ENCODE measurements at regions not wholly inside any gene's neighbourhood (a gene's known extent, or its start where the extent isn't known, plus 50 kb on each side); places are given as distances from the start of the nearest gene placed in this dataset.

- no peak overlapping the region for H3K27ac ChIP-seq (replicated peaks in 1 of 4)
- WGBS: 66% methylated on average over 2 of the region's 2 CpGs
- no peaks in the 10 kb centered on the region for H3K27me3 ChIP-seq
- intact Hi-C loops (cut with DNase I): no loop called here
- no peaks in the 10 kb centered on the region for H3K9me3 ChIP-seq
- no peak for DNase-seq (ENCODE audit: extremely low spot score)
- peaks cover 0 to 12% (median 3%) of the 10 kb centered on the region in 4 donors for H3K4me1 ChIP-seq
- TF ChIP-seq EP300 (IDR thresholded peaks at IDR 0.05): no peak
- no peak for TF ChIP-seq POLR2A (IDR thresholded peaks at IDR 0.05; ENCODE audit: low read depth)
- no peak for TF ChIP-seq POLR2AphosphoS5 (IDR thresholded peaks at IDR 0.05)
- TF ChIP-seq, protein P1, sequence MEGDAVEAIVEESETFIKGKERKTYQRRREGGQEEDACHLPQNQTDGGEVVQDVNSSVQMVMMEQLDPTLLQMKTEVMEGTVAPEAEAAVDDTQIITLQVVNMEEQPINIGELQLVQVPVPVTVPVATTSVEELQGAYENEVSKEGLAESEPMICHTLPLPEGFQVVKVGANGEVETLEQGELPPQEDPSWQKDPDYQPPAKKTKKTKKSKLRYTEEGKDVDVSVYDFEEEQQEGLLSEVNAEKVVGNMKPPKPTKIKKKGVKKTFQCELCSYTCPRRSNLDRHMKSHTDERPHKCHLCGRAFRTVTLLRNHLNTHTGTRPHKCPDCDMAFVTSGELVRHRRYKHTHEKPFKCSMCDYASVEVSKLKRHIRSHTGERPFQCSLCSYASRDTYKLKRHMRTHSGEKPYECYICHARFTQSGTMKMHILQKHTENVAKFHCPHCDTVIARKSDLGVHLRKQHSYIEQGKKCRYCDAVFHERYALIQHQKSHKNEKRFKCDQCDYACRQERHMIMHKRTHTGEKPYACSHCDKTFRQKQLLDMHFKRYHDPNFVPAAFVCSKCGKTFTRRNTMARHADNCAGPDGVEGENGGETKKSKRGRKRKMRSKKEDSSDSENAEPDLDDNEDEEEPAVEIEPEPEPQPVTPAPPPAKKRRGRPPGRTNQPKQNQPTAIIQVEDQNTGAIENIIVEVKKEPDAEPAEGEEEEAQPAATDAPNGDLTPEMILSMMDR (IDR thresholded peaks at IDR 0.05): no peak
- no peak overlapping the region for H3K4me3 ChIP-seq
- H3K36me3 ChIP-seq: no peaks in the 10 kb centered on the region
Observed at GRCh38 chr5:87097664-87098063, 170.0 kb upstream of the RASA1 start.

- WGBS: 93% methylated on average over 1 of the region's 1 CpG
- no peak overlapping the region for H3K4me3 ChIP-seq
- H3K9me3 ChIP-seq: no peaks in the 10 kb centered on the region
- intact Hi-C loops (cut with DNase I): no loop called here
- no peak overlapping the region for H3K27ac ChIP-seq (replicated peaks in 1 of 4)
- DNase-seq (ENCODE audit: extremely low spot score): no peak
- H3K4me1 ChIP-seq: peaks cover 0 to 12% (median 3%) of the 10 kb centered on the region in 4 donors
- no peak for TF ChIP-seq EP300 (IDR thresholded peaks at IDR 0.05)
- no peak for TF ChIP-seq POLR2A (IDR thresholded peaks at IDR 0.05; ENCODE audit: low read depth)
- H3K36me3 ChIP-seq: no peaks in the 10 kb centered on the region
- no peaks in the 10 kb centered on the region for H3K27me3 ChIP-seq
Observed at GRCh38 chr5:87099291-87099839, 168.3 kb upstream of the RASA1 start.

DNA sequence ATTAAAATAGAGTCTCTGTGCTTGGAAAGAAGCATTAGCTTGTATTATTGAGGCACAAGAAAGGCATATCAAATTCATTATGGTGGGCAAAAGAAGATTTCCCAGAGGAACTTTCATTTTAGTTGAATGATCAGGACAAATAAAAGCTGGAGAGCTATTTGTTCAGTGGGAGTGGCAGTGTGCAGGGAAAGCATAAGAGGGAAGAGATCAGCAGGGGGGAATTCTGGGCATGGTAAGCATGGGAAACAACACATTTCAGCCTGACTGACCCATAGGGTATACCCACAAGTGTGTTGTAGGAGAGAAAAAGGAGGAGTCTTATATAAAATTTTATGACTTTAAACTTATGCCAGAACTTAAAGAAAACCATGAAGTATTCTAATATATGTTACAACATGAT is 167.7 kb upstream of the RASA1 start:
- Histone ChIP-seq H3K4me3 (no peak overlapping the region), H3K9me3 (no peaks in the 10 kb centered on the region), H3K27me3 (no peaks in the 10 kb centered on the region), H3K4me1 (peaks cover 0 to 12% (median 3%) of the 10 kb centered on the region in 4 donors), H3K36me3 (no peaks in the 10 kb centered on the region), H3K27ac (replicated peaks in 1 of 4) (no peak overlapping the region)
- intact Hi-C loops (cut with DNase I): no loop called here
- TF ChIP-seq EP300 (IDR thresholded peaks at IDR 0.05): no peak
- TF ChIP-seq, protein P1 (IDR thresholded peaks at IDR 0.05): no peak
- no peak for TF ChIP-seq POLR2AphosphoS5 (IDR thresholded peaks at IDR 0.05)
- TF ChIP-seq POLR2A (IDR thresholded peaks at IDR 0.05; ENCODE audit: low read depth): no peak
- no peak for DNase-seq (ENCODE audit: extremely low spot score)

GRCh38 chr5:87101321-87101720 is 166.4 kb upstream of the RASA1 start:
- intact Hi-C loops (cut with DNase I): no loop called here
- 9% methylated on average over 3 of the region's 3 CpGs for WGBS
- no peaks in the 10 kb centered on the region for H3K36me3 ChIP-seq
- no peak for TF ChIP-seq POLR2AphosphoS5 (IDR thresholded peaks at IDR 0.05)
- no peak for TF ChIP-seq EP300 (IDR thresholded peaks at IDR 0.05)
- TF ChIP-seq, protein P1 (IDR thresholded peaks at IDR 0.05): no peak
- TF ChIP-seq POLR2A (IDR thresholded peaks at IDR 0.05; ENCODE audit: low read depth): no peak
- H3K9me3 ChIP-seq: no peaks in the 10 kb centered on the region
- H3K27ac ChIP-seq (replicated peaks in 1 of 4): no peak overlapping the region
- H3K4me3 ChIP-seq: no peak overlapping the region
- DNase-seq (ENCODE audit: extremely low spot score): no peak
- H3K27me3 ChIP-seq: no peaks in the 10 kb centered on the region
- peaks cover 0 to 12% (median 3%) of the 10 kb centered on the region in 4 donors for H3K4me1 ChIP-seq

DNA sequence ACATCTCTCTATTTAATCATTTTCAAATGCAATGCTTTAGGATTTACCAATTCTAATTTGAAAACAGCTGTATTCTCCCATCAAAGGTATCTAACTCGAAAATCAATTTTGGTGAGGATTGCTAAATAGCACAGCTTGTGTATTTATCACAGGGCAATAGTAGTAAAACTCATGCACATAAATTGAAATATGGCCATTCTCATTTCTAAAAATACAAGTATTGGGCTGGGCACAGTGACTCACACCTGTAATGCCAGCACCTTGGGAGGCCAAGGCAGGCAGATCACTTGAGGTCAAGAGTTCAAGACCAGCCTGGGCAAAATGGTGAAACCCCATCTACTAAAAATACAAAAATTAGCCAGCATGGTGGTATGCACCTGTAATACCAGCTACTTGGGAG is 164.8 kb upstream of the RASA1 start:
- Histone ChIP-seq H3K4me3 (no peak overlapping the region), H3K9me3 (no peaks in the 10 kb centered on the region), H3K27me3 (no peaks in the 10 kb centered on the region), H3K4me1 (peaks cover 0 to 12% (median 3%) of the 10 kb centered on the region in 4 donors), H3K36me3 (no peaks in the 10 kb centered on the region), H3K27ac (replicated peaks in 1 of 4) (no peak overlapping the region)
- TF ChIP-seq EP300 (IDR thresholded peaks at IDR 0.05): no peak
- TF ChIP-seq, protein P1 (IDR thresholded peaks at IDR 0.05): no peak
- TF ChIP-seq POLR2A (IDR thresholded peaks at IDR 0.05; ENCODE audit: low read depth): no peak
- no peak for TF ChIP-seq POLR2AphosphoS5 (IDR thresholded peaks at IDR 0.05)
- 96% methylated on average over 1 of the region's 1 CpG for WGBS
- DNase-seq (ENCODE audit: extremely low spot score): no peak
- intact Hi-C loops (cut with DNase I): no loop called here

Measured in esophagus muscularis mucosa (tissue), 4 donors.